HT-29 (cell line): ENCODE measurements at regions not wholly inside any gene's neighbourhood (a gene's known extent, or its start where the extent isn't known, plus 50 kb on each side); places are given as distances from the start of the nearest gene placed in this dataset.
A peak's percentile ranks its signal among the peaks of the same experiment; 100 is the strongest.

Experiments used
- DNase-seq: peaks from one replicate; pipeline ENCODE4 v3.0.0-alpha.2; 2015; ENCODE audit warnings: low spot score

- no peak for DNase-seq
Measured at GRCh38 chr4:136754810-136755530, 777.3 kb downstream of the PCDH18 start.

GRCh38 chr4:136751556-136751955 lies 780.7 kb downstream of the PCDH18 start:
- DNase-seq, result no peak

GRCh38 chr4:136750897-136751296 lies 781.4 kb downstream of the PCDH18 start:
- no peak for DNase-seq

- DNase-seq, result no peak
Measured at GRCh38 chr4:136749989-136750388, 782.3 kb downstream of the PCDH18 start.

GRCh38 chr4:136748773-136749172 lies 783.5 kb downstream of the PCDH18 start:
- no peak for DNase-seq

- no peak for DNase-seq
Measured at GRCh38 chr4:136748165-136748564, 784.1 kb downstream of the PCDH18 start.

GRCh38 chr4:136743238-136743637 lies 789.1 kb downstream of the PCDH18 start:
- DNase-seq, result no peak

GRCh38 chr4:136742333-136742732 lies 790.0 kb downstream of the PCDH18 start:
- DNase-seq, result no peak

- DNase-seq, result no peak
Measured at GRCh38 chr4:136741468-136741867, 790.8 kb downstream of the PCDH18 start.

- DNase-seq, result no peak
Measured at GRCh38 chr4:136740326-136740725, 792.0 kb downstream of the PCDH18 start.

- DNase-seq, result no peak
Measured at GRCh38 chr4:136737066-136737465, 795.2 kb downstream of the PCDH18 start.

GRCh38 chr4:136731025-136731424 lies 801.3 kb downstream of the PCDH18 start:
- no peak for DNase-seq

- DNase-seq, result no peak
Measured at GRCh38 chr4:136725286-136726081, 806.8 kb downstream of the PCDH18 start.

GRCh38 chr4:136713140-136713539 lies 819.2 kb downstream of the PCDH18 start:
- no peak for DNase-seq

GRCh38 chr4:136709897-136710296 lies 822.4 kb downstream of the PCDH18 start:
- DNase-seq, result no peak

GRCh38 chr4:136706942-136707341 lies 825.4 kb downstream of the PCDH18 start:
- DNase-seq, result no peak

GRCh38 chr4:136699905-136700304 lies 832.4 kb downstream of the PCDH18 start:
- DNase-seq, result no peak

GRCh38 chr4:136691607-136692006 lies 840.7 kb downstream of the PCDH18 start:
- DNase-seq, result no peak

- no peak for DNase-seq
Measured at GRCh38 chr4:136690360-136690759, 841.9 kb downstream of the PCDH18 start.

GRCh38 chr4:136687596-136687995 lies 844.7 kb downstream of the PCDH18 start:
- DNase-seq, result no peak

- DNase-seq, result peak; percentile 16
Measured at GRCh38 chr4:136687118-136687517, 845.2 kb downstream of the PCDH18 start.

- no peak for DNase-seq
Measured at GRCh38 chr4:136680761-136681160, 851.5 kb downstream of the PCDH18 start.

GRCh38 chr4:136680271-136680670 lies 852.0 kb downstream of the PCDH18 start:
- DNase-seq, result no peak
